OCI-LY1 (cell line): ENCODE measurements at regions not wholly inside any gene's neighbourhood (a gene's known extent, or its start where the extent isn't known, plus 50 kb on each side); places are given as distances from the start of the nearest gene placed in this dataset.

Source experiments
- EZH2 ChIP-seq: fragments of 200-600 bp; sonication (generic), shearing (Covaris generic); IDR thresholded peaks from 2 replicates; pipeline ENCODE4 v1.8.0; 2017; ENCODE audit warnings: borderline replicate concordance, mixed run types, mild to moderate bottlenecking, antibody characterized with exemption, low read length, moderate library complexity, mixed read lengths
- TF ChIP-seq, protein P1 (sequence below): fragments of 200-600 bp; sonication (generic), shearing (Covaris generic); IDR thresholded peaks from 2 replicates; pipeline ENCODE4 v1.5.1; 2017; ENCODE audit warnings: mild to moderate bottlenecking, antibody characterized with exemption, low read length, moderate library complexity, mixed read lengths

DNA sequence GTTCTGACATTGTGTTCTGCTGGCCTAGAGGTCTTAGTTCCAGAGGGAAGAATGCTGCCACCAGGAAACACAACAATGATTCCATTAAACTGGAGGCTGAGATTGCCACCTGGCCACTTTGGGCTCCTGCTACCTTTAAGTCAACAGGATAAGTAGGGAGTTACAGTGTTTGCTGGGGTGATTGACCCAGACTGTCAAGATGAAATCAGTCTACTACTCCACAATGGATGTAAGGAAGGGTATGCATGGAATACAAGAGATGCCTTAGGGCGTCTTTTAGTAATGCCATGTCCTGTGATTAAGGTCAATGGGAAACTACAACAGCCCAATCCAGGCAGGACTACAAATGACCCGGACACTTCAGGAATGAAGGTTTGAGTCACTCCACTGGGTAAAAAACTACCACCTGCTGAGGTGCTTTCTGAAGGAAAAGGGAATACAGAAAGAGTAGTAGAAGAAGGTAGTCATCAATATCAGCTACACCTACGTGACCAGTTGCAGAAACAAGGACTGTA is 852.6 kb downstream of the LRFN5 start:
- TF ChIP-seq, protein P1, sequence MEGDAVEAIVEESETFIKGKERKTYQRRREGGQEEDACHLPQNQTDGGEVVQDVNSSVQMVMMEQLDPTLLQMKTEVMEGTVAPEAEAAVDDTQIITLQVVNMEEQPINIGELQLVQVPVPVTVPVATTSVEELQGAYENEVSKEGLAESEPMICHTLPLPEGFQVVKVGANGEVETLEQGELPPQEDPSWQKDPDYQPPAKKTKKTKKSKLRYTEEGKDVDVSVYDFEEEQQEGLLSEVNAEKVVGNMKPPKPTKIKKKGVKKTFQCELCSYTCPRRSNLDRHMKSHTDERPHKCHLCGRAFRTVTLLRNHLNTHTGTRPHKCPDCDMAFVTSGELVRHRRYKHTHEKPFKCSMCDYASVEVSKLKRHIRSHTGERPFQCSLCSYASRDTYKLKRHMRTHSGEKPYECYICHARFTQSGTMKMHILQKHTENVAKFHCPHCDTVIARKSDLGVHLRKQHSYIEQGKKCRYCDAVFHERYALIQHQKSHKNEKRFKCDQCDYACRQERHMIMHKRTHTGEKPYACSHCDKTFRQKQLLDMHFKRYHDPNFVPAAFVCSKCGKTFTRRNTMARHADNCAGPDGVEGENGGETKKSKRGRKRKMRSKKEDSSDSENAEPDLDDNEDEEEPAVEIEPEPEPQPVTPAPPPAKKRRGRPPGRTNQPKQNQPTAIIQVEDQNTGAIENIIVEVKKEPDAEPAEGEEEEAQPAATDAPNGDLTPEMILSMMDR, result no peak
- no peak for TF ChIP-seq EZH2
